ENCODE measurements at regions not wholly inside any gene's neighbourhood (a gene's known extent, or its start where the extent isn't known, plus 50 kb on each side); places are given as distances from the start of the nearest gene placed in this dataset.

DNA sequence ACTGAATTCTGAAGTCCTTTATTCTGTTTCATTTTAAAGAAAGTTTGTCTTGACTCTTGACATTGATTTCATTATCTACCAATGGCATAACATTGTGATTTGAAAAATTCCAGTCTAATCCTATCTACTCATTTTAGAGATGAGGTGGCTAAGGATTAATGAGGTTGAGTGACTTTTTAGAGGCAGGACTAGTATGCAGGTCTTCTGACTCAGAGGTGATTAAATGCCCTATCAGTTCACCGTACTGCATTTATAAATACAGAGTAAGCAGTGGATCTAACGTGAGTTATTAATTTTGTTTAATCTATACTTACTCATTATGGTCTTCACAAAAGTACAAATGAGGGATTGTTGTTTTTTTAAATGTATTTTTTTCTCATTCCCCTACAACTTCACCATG is 277.6 kb downstream of the PTBP2 start:
- no peak for DNase-seq

- DNase-seq: no peak
These were observed 282.5 kb downstream of the PTBP2 start for GRCh38 chr1:97004054-97004453.

DNA sequence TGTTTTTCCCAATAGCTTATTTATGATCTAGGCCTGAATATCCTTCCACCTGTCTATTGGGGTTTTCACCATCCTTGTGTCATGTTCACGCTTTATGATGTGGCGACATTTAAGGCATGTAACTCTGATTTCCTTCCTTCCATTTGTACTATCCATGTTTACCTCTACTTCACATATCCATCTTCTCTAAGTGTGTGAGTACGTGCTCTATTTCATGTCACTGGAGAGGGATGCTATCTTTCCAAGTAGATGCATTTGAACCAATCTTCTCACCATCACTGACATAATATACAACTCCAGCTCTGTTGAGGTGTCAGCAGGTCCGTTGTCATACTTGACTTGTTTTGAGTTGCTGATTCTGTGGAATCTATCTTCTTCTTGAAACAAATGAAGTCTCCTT is 283.2 kb downstream of the PTBP2 start:
- no peak for DNase-seq

DNA sequence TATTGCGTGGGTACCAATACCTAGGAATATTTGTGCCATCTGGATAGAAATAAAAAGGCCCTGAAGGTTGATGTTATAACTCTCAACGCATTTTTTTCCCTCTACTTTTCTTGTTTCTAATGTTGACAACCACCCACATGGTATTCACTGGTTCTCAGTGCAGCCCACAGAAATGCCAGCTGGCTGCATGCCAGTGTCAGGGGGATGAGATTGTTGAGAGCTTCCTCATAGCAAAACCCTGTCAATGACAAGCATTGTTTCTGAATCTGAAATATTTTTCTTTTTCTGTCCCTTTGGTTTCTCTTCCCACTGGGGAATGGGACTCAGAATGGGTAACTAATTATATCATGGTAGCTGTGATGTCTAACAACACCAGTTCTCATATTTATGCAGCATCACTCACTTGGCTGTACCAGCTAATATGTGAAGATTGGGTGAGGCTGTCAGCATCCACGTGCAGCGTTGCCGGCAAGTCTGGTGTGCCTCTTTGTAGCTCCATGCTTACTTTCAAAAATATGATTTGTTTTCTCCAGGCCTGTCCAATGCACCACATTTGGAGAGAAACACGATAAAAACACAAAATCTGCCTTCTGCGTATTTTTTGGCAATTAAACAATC is 284.6 kb downstream of the PTBP2 start:
- no peak for DNase-seq

GRCh38 chr1:97007840-97008604 is 286.4 kb downstream of the PTBP2 start:
- DNase-seq: no peak

GRCh38 chr1:97010566-97011264 is 289.1 kb downstream of the PTBP2 start:
- DNase-seq: no peak

GRCh38 chr1:97013136-97013535 is 291.6 kb downstream of the PTBP2 start:
- DNase-seq: no peak

DNA sequence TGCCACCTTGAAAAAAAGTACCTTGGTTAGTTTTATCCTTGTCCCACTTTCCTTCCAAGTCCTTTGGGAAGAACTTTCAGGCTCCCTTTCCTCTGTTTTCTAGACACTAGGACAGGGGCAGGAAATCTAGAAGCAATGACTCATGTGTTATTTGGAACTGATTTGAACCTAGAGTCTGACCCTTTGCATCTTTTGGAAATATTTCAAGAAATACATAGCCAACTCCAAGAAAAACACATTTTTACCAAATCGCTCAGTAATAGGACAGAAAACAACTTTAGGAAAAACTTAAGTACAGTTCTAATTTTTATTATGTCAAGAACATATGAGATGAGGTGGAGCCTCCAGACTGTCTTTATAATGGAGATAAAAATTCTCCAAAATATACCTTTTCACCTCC is 292.4 kb downstream of the PTBP2 start:
- DNase-seq: no peak

DNA sequence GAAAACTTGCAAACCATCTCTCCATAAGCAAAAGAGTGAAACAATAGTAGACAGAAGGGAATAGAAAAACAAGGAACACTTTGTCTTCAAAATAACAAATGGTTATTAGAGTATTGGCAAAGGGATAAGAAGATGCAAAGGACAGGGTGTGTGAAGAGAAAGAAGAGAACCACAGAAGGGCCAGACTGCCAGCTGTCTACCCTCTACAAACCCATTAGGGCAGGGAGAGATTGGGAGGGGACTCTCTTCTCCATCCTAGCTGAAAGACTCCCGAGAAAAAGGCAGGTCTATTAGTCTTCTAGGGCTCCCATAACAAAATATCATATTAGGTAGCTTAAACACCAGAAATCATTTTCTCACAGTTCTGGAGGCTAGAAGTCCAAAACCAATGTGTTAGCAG is 292.8 kb downstream of the PTBP2 start:
- no peak for DNase-seq

- no peak for DNase-seq
These were observed 296.3 kb downstream of the PTBP2 start for GRCh38 chr1:97017895-97018294.

Measured in NCI-H1092 treated with DMSO at 0.1 percent for 48 hours (cell line).